ENCODE measurements at regions not wholly inside any gene's neighbourhood (a gene's known extent, or its start where the extent isn't known, plus 50 kb on each side); places are given as distances from the start of the nearest gene placed in this dataset.

DNA sequence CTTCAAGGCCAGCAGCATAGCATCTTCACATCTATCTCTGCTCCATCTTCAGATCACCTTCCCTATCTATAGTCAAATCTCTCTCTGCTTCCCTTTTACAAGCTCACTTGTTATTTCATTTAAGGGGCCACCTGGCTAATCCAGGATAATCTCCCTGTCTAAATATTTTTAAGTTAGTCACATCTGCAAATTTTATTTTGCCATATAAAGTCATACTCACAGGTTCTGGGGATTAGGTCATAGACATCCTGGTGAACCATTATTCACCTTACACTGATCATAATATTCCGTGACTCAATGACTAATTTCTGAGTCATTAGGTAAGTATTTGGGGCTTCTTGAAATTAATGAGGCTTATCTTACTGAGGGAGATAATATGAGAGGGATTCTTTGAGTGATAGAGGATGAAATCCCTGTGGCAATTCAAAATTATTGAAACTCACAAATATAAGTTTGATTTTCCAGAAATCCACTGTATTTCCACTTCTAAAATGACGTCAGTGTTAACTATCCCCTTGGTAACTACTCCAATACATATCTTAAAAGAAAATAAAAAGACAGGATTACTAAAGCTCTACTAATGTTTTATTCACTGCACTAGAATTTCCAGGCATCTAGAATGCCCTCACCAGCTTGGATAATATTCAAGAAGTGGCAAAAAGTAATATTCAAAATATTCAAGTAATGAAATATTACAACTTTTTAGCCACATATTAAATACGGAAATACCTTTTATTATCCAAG is 93.7 kb upstream of the RBMS3 start:
- no peak for TF ChIP-seq EZH2 (IDR thresholded peaks at IDR 0.05; ENCODE audit: low read length, unreplicated experiment)
- TF ChIP-seq, protein P1, sequence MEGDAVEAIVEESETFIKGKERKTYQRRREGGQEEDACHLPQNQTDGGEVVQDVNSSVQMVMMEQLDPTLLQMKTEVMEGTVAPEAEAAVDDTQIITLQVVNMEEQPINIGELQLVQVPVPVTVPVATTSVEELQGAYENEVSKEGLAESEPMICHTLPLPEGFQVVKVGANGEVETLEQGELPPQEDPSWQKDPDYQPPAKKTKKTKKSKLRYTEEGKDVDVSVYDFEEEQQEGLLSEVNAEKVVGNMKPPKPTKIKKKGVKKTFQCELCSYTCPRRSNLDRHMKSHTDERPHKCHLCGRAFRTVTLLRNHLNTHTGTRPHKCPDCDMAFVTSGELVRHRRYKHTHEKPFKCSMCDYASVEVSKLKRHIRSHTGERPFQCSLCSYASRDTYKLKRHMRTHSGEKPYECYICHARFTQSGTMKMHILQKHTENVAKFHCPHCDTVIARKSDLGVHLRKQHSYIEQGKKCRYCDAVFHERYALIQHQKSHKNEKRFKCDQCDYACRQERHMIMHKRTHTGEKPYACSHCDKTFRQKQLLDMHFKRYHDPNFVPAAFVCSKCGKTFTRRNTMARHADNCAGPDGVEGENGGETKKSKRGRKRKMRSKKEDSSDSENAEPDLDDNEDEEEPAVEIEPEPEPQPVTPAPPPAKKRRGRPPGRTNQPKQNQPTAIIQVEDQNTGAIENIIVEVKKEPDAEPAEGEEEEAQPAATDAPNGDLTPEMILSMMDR (conservative IDR thresholded peaks at IDR 0.05; ENCODE audit: low read depth, low read length): no peak
